ENCODE measurements at regions not wholly inside any gene's neighbourhood (a gene's known extent, or its start where the extent isn't known, plus 50 kb on each side); places are given as distances from the start of the nearest gene placed in this dataset.
"Not testable (repeated sequence)": the region's sequence is repeated elsewhere in the genome, so short reads cannot be mapped to it uniquely, and the experiment has no call there.

DNA sequence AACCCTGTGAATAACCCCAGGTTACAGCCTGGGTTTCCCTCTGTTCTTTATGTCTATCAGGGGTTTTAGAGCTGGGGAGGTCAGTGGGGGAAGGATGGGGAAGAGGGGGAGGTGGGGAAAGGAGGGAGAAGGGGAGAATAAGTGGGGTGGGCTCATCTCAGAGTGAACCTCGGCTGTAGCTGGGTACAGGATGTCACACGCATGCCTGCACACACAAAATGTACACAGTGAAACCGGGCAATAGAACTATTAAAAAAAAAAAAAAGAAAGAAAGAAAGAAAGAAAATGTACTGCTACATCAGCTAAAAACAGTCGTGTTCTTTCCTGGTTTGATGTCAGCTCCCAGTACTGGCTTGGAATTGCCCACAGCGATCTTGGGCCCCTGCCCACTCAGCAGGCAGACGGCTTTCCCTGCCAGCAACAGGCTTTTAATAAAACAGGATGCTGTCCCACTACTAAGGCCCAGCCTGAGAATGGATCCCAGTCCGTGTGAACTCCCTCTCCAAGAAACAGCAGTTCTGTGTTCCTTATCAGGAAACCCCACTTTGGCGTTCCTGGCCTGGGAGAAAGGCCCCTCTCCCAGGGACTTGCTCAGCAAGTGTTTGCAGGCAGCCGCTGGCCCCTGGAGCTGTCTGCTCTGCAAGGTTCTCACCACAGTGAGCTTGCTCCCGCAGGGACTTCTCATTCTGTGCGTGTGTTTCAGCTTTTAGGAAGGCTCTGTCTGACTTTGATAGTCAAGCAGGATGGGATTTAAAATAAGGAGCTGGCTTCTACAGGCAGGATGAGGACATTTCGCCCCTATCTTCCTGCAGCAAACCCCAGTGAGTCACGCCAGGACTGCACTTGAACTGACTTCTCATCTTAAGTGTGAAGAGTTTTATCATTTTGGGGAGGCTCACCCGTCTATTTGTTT, 225.6 kb downstream of the BCL2L11 start:
- H3K27ac ChIP-seq = peak overlapping the region in 3 of 4 donors; percentile 26 to 70 (median 50)
- H3K36me3 ChIP-seq; intact Hi-C loops (cut with DNase I); H3K27me3 ChIP-seq; H3K4me1 ChIP-seq; H3K9me3 ChIP-seq; H3K4me3 ChIP-seq: not testable (repeated sequence)
- WGBS, 2 donors = 44 to 62% methylated on average over 10 to 11 of the region's 14 CpGs
- peak; percentile 75 for DNase-seq

DNA sequence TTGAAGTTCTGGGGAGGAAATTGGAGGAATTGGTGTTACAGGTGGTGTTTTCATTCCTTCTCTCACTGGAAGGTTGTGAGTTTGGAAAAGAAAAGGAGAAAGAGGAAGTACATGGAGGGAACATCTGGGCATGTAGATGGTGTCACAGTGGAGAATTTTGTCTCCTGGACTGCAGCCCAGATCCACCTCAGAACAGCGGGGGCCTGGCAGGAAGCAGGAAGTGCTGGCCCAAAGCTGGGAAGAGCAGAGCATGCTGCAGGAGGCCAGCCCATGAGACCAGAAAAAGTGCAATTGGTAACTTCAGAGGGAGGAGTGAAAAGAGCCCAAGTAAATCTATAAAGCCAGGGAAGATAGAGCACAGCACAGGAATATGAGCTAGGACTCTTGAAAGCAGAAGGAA, 227.0 kb downstream of the BCL2L11 start:
- DNase-seq; H3K9me3 ChIP-seq; H3K4me1 ChIP-seq; H3K36me3 ChIP-seq; H3K27ac ChIP-seq; H3K4me3 ChIP-seq; H3K27me3 ChIP-seq; intact Hi-C loops (cut with DNase I): not testable (repeated sequence)
- WGBS, 2 donors = no CpG with 5 or more reads among the region's 1 CpG

DNA sequence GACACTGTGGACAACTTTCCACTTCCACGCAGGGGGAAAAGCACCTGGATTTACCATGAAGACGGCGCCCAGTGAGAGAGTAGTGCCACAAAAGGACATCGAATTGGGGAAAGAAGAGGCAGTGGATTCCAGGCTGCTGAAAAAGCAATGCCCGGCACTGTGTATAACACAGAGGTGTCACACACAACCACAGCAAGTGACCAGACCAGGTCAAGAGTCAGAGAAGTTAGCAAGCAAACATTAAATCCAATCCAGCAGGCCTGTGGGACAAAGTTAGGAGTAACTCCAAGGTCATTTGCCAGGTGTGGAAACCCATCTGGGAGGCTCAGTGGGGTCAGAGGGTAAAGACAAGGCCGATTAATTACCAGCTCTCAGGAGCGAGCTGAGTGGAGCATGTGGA, 227.6 kb downstream of the BCL2L11 start:
- WGBS, 2 donors = 86 to 90% methylated on average over 1 of the region's 7 CpGs
- H3K9me3 ChIP-seq; H3K4me3 ChIP-seq; DNase-seq; H3K27me3 ChIP-seq; H3K4me1 ChIP-seq; H3K27ac ChIP-seq; intact Hi-C loops (cut with DNase I); H3K36me3 ChIP-seq: not testable (repeated sequence)

DNA sequence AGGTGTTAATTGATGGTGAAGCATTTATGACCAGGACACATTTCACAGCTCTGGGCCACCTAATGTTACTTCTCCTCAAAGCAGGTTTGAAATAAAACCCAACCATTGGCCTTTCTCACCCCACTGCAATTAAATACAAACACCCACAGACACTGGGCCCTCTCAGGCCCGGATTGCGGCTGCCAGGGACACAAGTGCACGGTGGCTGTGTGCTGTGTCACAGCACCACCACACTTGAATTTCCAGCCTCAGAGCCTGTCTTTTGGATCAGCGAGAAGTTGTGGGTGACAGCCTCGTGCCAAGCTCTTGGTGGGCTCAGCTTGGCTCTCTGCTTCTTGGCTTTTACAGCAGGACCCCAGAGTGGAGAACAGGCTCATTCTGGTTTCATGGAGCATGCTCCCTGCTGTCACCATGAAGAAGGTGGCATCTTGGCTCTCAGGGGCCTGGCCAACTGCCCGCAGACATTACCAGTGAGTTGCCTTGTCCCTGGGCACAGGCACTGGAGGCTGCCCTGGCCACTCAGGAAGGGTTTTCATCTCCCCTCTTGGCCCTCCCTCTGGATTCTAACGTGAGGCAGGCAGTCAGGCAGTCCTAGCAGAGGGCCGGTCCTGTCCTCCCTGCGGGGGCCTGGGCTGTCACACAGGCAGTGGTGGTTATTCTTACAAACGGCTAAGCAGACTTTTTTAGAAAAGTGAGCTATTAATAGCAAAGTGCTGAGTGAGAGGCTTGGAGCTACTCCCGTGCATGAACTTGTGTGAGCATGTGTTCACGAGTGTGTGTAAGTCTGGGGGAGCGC, 234.5 kb downstream of the BCL2L11 start:
- DNase-seq = peak; percentile 57

DNA sequence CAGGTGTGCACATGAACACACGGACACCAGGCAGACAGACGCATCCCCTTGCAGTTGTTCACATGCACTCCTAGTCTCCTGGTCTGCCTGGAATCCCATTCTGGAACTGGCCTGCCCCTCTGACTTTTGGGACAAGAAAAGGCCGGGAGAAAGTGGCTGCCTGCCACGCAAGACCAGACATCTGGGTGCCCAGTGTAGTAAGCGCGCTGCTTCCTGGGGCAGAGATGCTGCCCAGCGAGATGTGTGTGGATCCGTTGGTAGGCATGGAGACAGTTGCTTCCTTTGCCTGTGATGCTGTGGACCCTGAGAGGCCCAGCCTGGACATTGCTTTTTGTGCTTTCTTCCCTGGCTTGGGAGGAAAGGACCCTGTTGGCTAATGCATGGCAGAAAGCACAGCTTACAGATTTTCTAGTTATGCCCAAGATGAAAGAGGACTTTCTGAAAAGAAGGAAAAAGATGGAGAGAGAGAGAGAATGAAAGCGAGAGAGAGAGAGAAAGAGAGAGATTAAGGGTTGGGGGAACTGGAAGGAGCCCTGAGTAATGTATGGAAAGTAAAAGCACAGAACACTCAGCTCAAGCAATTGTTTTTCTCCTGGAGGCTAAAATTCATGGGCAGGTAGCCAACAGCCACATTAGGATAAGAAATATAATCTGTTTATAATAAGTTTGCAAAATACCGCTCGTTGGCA, 235.3 kb downstream of the BCL2L11 start:
- DNase-seq; H3K4me3 ChIP-seq; H3K9me3 ChIP-seq; intact Hi-C loops (cut with DNase I); H3K36me3 ChIP-seq; H3K27me3 ChIP-seq; H3K4me1 ChIP-seq: not testable (repeated sequence)
- peak overlapping the region in 1 of 4 donors; percentile 28 for H3K27ac ChIP-seq
- WGBS, 2 donors = 77 to 81% methylated on average over 10 of the region's 11 CpGs

More for the DNA sequence above, 234.5 kb downstream of the BCL2L11 start:
- peak overlapping the region in 2 of 4 donors; percentile 27 to 30 for H3K27ac ChIP-seq
- H3K4me3 ChIP-seq; intact Hi-C loops (cut with DNase I); H3K4me1 ChIP-seq; H3K27me3 ChIP-seq; H3K36me3 ChIP-seq; H3K9me3 ChIP-seq: not testable (repeated sequence)
- 66 to 91% methylated on average over 8 of the region's 13 CpGs for WGBS, 2 donors

DNA sequence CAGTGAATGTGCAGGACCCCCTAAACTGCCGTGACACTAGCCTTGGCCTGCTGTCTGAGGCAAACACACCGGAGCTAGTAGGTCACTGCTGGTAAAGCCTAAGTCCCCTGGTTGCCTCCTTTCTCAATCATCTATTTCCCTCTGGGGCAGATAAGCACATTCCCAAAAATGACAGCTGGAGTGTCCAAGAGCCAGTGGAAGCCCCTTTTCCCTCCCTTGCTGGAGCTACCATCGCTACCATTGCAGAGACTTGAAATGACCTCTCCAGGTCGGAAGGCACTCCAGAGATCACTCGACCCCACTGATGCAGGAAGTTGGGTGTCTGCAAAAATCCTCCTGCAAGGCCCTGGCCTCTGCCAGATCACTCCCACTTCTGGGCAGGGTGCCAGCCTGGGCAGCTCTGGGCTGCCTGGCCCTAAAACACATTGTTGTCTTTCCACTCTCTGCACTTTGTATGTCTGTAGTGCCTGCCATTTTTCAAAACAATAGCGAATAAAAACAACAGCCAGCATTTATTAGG, 235.9 kb downstream of the BCL2L11 start:
- H3K4me1 ChIP-seq; H3K27ac ChIP-seq; H3K4me3 ChIP-seq; H3K36me3 ChIP-seq; H3K9me3 ChIP-seq; intact Hi-C loops (cut with DNase I); H3K27me3 ChIP-seq: not testable (repeated sequence)
- peak; percentile 89 for DNase-seq
- 10 to 31% methylated on average over 5 of the region's 6 CpGs for WGBS, 2 donors

DNA sequence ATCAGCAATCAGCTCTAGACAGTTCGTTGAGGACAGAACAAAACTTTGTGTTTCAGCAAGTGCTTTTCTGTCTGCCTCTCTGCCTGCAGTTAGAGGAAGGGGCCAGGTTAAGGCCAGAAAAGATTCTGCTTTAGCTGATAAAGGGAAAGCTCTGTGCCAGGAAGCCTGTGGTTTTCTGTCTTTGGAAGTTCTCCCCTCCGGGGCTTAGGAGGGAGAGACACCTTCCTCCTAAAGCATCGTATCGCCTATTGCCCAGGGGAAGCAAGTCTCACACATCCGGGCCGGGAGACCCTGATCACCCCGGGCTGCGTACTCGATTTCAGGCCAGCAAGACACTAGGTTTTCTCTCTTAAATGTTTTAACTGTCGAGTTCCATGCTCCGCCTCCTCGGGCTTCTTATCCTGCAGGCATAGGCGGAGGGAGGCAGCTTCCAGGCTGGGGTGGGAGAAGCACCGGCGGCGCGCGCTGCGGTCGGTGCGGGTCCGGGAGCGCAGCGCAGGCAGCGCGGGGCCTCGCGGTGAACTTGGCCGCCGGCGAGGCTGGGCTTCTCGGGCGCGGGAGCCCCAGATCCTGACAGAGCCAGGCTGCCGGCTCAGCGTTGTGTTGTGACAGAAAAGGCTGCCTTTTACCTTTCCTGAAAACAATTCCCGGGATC, 245.4 kb downstream of the BCL2L11 start:
- H3K4me1 ChIP-seq; H3K27me3 ChIP-seq; intact Hi-C loops (cut with DNase I); H3K27ac ChIP-seq; H3K36me3 ChIP-seq; H3K9me3 ChIP-seq: not testable (repeated sequence)
- peak; percentile 67 for DNase-seq
- WGBS, 2 donors = 13 to 15% methylated on average over 32 to 35 of the region's 37 CpGs
- peak overlapping the region in 3 of 4 donors; percentile 24 to 35 (median 31) for H3K4me3 ChIP-seq

DNA sequence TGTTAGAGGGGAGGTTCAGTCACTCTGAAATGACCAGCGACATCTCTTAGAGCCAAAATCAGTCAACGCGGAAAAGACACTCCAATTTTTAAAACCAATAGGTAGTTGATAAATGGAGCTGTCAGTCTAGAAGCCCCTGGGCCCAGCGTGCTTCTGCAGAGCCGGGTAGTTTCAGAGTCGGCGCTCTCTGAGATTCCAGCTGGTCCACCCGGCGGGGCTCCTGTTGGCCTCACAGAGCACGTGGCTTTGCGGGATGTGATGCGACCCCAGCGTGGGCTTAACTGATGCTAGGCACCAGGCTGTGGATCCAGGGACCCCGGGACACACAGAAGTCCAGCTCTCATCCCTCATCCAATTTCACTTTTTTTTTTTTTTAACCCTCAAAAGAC, 245.9 kb downstream of the BCL2L11 start:
- DNase-seq; intact Hi-C loops (cut with DNase I); H3K36me3 ChIP-seq; H3K9me3 ChIP-seq; H3K27me3 ChIP-seq; H3K4me1 ChIP-seq; H3K27ac ChIP-seq: not testable (repeated sequence)
- 20 to 64% methylated on average over 13 of the region's 14 CpGs for WGBS, 2 donors
- peak overlapping the region in 3 of 4 donors; percentile 24 to 35 (median 31) for H3K4me3 ChIP-seq

DNA sequence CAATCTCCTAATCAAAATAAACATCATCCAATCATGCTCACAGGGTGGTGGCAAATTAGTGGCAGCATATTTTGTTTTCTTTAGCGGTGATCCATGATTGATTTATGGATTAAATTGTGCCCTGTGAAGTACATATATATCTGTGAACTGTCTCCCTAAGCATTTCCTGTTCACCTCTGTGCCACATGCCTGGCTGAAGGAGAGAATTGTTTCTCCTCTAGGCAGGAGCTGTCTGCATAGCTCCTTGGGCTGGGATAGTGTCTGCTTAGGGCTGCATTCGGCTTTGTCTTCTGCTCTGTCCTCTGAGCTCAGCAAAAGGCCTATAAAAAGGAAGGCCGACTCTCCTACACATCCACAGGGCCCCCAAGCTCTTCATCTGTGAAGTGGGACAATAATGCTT, 246.4 kb downstream of the BCL2L11 start:
- H3K27ac ChIP-seq; H3K36me3 ChIP-seq; H3K27me3 ChIP-seq; H3K9me3 ChIP-seq; intact Hi-C loops (cut with DNase I); H3K4me3 ChIP-seq; DNase-seq; H3K4me1 ChIP-seq: not testable (repeated sequence)
- WGBS, 2 donors = 39 to 91% methylated on average over 3 of the region's 3 CpGs

DNA sequence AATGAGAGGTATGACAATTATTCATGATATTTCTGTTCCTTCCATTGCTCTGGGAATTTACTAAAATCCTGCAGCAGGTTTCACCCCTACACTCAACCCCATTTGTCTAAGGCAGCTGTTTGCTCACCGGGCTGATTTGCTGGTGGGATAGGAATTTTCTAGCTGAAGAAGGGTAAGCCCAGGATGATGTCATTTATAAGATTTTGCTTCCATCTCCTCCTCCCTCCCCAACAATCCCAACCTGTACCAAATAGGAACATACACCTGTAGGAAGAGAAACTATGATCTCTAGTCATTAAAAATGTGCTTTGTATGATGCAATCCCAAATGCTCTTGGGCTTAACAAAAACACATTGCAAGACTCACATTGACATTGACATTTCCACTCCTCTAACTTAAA, 247.2 kb downstream of the BCL2L11 start:
- intact Hi-C loops (cut with DNase I); H3K36me3 ChIP-seq; H3K27ac ChIP-seq; H3K9me3 ChIP-seq; DNase-seq; H3K4me1 ChIP-seq; H3K27me3 ChIP-seq; H3K4me3 ChIP-seq: not testable (repeated sequence)
- WGBS, 2 donors = 88 to 92% methylated on average over 1 of the region's 1 CpG

DNA sequence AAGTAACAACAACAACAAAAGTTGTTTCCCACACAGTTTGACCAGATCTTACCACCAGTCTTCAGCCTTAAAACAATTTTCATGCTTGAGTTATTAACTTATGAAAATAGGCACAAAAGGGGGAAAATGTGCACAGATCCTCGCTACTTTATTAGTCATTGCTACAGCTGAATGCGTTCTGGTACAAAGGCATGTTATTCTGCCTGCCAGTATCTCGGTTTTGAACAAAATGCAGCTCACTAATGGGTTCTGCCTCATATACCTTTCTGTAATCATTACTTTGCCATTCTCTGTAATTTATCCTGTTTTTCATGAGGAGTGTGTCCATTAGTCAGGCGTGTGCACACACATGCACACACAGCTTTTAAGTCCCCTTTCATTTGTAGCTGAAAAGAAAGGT, 247.6 kb downstream of the BCL2L11 start:
- no CpG with 5 or more reads among the region's 4 CpGs for WGBS, 2 donors
- intact Hi-C loops (cut with DNase I); H3K27me3 ChIP-seq; H3K36me3 ChIP-seq; DNase-seq; H3K9me3 ChIP-seq; H3K4me1 ChIP-seq; H3K4me3 ChIP-seq; H3K27ac ChIP-seq: not testable (repeated sequence)

DNA sequence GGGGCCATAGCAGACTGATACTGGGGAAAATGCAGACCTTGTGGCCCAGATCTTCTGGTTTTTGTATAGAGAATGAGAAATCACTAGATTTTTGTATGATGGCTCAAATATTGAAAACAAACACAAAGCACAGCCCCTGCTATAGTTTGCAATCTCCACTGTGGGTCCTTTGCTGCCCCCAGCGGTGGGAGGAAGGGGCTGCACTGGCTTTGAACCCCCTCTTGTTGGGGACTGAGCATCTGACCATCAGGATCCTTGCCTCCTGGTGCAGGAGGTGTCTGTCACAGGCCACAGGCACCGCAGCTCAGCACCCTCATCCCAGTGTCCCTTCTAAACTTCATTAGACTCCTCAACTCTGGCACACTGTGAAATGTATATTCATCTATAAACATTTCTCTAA, 252.3 kb downstream of the BCL2L11 start:
- not testable (repeated sequence) for H3K4me3 ChIP-seq

More for the DNA sequence above, 252.3 kb downstream of the BCL2L11 start:
- H3K36me3 ChIP-seq; DNase-seq; H3K27ac ChIP-seq; intact Hi-C loops (cut with DNase I); H3K4me1 ChIP-seq; H3K9me3 ChIP-seq; H3K27me3 ChIP-seq: not testable (repeated sequence)
- no CpG with 5 or more reads among the region's 2 CpGs for WGBS, 2 donors

Measured in sigmoid colon (tissue), 6 donors.